Neural progenitor cell (in vitro differentiated cells): ENCODE measurements at regions not wholly inside any gene's neighbourhood (a gene's known extent, or its start where the extent isn't known, plus 50 kb on each side); places are given as distances from the start of the nearest gene placed in this dataset.

ENCODE experiments used
- DNase-seq: peaks from one replicate; pipeline ENCODE4 v3.0.0-alpha.2; 2016; ENCODE audit warnings: low spot score
- H2AFZ ChIP-seq: fragments of 200-600 bp; sonication (generic); replicated peaks from 2 replicates; pipeline ENCODE4 v1.6.1; 2016; ENCODE audit warnings: antibody characterized with exemption
- H3F3A ChIP-seq: fragments of 200-600 bp; sonication (generic); 2 replicates; pipeline ENCODE4 v1.6.1; 2016; ENCODE audit warnings: antibody characterized with exemption, low read depth
- H3K27ac ChIP-seq: fragments of 200-600 bp; sonication (generic); 2 replicates; pipeline ENCODE4 v1.5.1; 2016; ENCODE audit warnings: mild to moderate bottlenecking
- H3K27me3 ChIP-seq: fragments of 200-600 bp; sonication (generic); 2 replicates; pipeline ENCODE4 v1.6.1; 2016; ENCODE audit warnings: mild to moderate bottlenecking, moderate library complexity
- H3K36me3 ChIP-seq: fragments of 200-600 bp; sonication (generic); 2 replicates; pipeline ENCODE4 v1.5.1; 2016
- H3K4me1 ChIP-seq: fragments of 200-600 bp; sonication (generic); 2 replicates; pipeline ENCODE4 v1.6.1; 2016; ENCODE audit warnings: mixed run types
- H3K4me2 ChIP-seq: fragments of 200-600 bp; sonication (generic); 2 replicates; pipeline ENCODE4 v1.6.1; 2016
- H3K4me3 ChIP-seq: fragments of 200-600 bp; sonication (generic); 2 replicates; pipeline ENCODE4 v1.5.1; 2016
- H3K79me2 ChIP-seq: fragments of 200-600 bp; sonication (generic); 2 replicates; pipeline ENCODE4 v1.6.1; 2016; ENCODE audit warnings: low read depth
- H3K9ac ChIP-seq: fragments of 200-600 bp; sonication (generic); 2 replicates; pipeline ENCODE4 v1.6.1; 2016
- H3K9me3 ChIP-seq: fragments of 200-600 bp; sonication (generic); 2 replicates; pipeline ENCODE4 v1.5.1; 2016; ENCODE audit warnings: low read depth
- H4K20me1 ChIP-seq: fragments of 200-600 bp; sonication (generic); 2 replicates; pipeline ENCODE4 v1.6.1; 2016; ENCODE audit warnings: low read depth
- H3K27ac Mint-ChIP-seq: 3 replicates; pipeline ENCODE4 v1.8.0; 2021; ENCODE audit warnings: mixed read lengths
- H3K27me3 Mint-ChIP-seq: 2 replicates; pipeline ENCODE4 v1.8.0; 2022; ENCODE audit warnings: low read depth, mild to moderate bottlenecking, inconsistent platforms, moderate library complexity, mixed read lengths; ENCODE audit not compliant: insufficient read depth
- H3K36me3 Mint-ChIP-seq: 3 replicates; pipeline ENCODE4 v1.8.0; 2021; ENCODE audit warnings: mixed read lengths
- H3K4me1 Mint-ChIP-seq: 3 replicates; pipeline ENCODE4 v1.8.0; 2021; ENCODE audit warnings: mixed read lengths
- H3K4me3 Mint-ChIP-seq: 3 replicates; pipeline ENCODE4 v1.8.0; 2021; ENCODE audit warnings: mild to moderate bottlenecking, moderate library complexity, mixed read lengths
- H3K9me3 Mint-ChIP-seq: 3 replicates; pipeline ENCODE4 v1.8.0; 2020; ENCODE audit warnings: mixed read lengths
- CTCF ChIP-seq: fragments of 200-600 bp; sonication (generic); IDR thresholded peaks from 2 replicates; pipeline ENCODE4 v1.5.1; 2017; ENCODE audit warnings: antibody characterized with exemption, mild to moderate bottlenecking
- EZH2 ChIP-seq: fragments of 200-600 bp; sonication (generic); IDR thresholded peaks from 2 replicates; pipeline ENCODE4 v1.6.1; 2017; ENCODE audit warnings: antibody characterized with exemption, mild to moderate bottlenecking, moderate library complexity
- EZH2phosphoT487 ChIP-seq: fragments of 200-600 bp; sonication (generic); IDR thresholded peaks from 2 replicates; pipeline ENCODE4 v1.6.1; 2017; ENCODE audit warnings: antibody characterized with exemption

GRCh38 chr17:79461041-79461440 is 149.8 kb downstream of the RBFOX3 start:
- no peak for DNase-seq
- H3F3A ChIP-seq: no peaks in the 10 kb centered on the region
- TF ChIP-seq CTCF: no peak
- TF ChIP-seq EZH2phosphoT487: no peak
- no peak for TF ChIP-seq EZH2
- Mint-ChIP-seq H3K9me3 (no peaks in the 10 kb centered on the region), H3K4me3 (no peak overlapping the region), H3K27me3 (peaks cover 4% of the 10 kb centered on the region), H3K4me1 (peaks cover 34% of the 10 kb centered on the region), H3K36me3 (no peaks in the 10 kb centered on the region), H3K27ac (peak overlapping the region; percentile 29)
- H3K27me3 ChIP-seq: no peaks in the 10 kb centered on the region
- no peaks in the 10 kb centered on the region for H3K79me2 ChIP-seq
- H3K9me3 ChIP-seq: no peaks in the 10 kb centered on the region
- H3K4me1 ChIP-seq: no peaks in the 10 kb centered on the region
- H3K36me3 ChIP-seq: no peaks in the 10 kb centered on the region
- H3K27ac ChIP-seq: no peak overlapping the region
- H4K20me1 ChIP-seq: no peaks in the 10 kb centered on the region
- no peak overlapping the region for H3K4me2 ChIP-seq
- no peak overlapping the region for H3K9ac ChIP-seq
- H3K4me3 ChIP-seq: no peak overlapping the region
- no peak overlapping the region for H2AFZ ChIP-seq

- no peak for DNase-seq
- Histone ChIP-seq H3K79me2 (no peaks in the 10 kb centered on the region), H3K4me1 (no peaks in the 10 kb centered on the region), H4K20me1 (no peaks in the 10 kb centered on the region), H3K4me3 (no peak overlapping the region), H3K36me3 (no peaks in the 10 kb centered on the region), H3K27me3 (no peaks in the 10 kb centered on the region), H2AFZ (no peak overlapping the region), H3K4me2 (no peak overlapping the region), H3K9ac (no peak overlapping the region), H3F3A (no peaks in the 10 kb centered on the region), H3K27ac (no peak overlapping the region), H3K9me3 (no peaks in the 10 kb centered on the region)
- Mint-ChIP-seq H3K4me1 (peaks cover 25% of the 10 kb centered on the region), H3K4me3 (no peak overlapping the region), H3K27ac (no peak overlapping the region), H3K9me3 (no peaks in the 10 kb centered on the region), H3K36me3 (no peaks in the 10 kb centered on the region), H3K27me3 (peaks cover 6% of the 10 kb centered on the region)
- no peak for TF ChIP-seq EZH2
- TF ChIP-seq EZH2phosphoT487: no peak
- TF ChIP-seq CTCF: no peak
These were observed 151.0 kb downstream of the RBFOX3 start for GRCh38 chr17:79459846-79460245.

GRCh38 chr17:79459003-79459655 is 151.7 kb downstream of the RBFOX3 start:
- no peak overlapping the region for H3K4me3 ChIP-seq
- no peaks in the 10 kb centered on the region for H3K9me3 ChIP-seq
- no peaks in the 10 kb centered on the region for H3K79me2 ChIP-seq
- H2AFZ ChIP-seq: no peak overlapping the region
- TF ChIP-seq CTCF (no peak), EZH2phosphoT487 (no peak), EZH2 (no peak)
- no peaks in the 10 kb centered on the region for H3K27me3 ChIP-seq
- H3F3A ChIP-seq: no peaks in the 10 kb centered on the region
- no peak overlapping the region for H3K9ac ChIP-seq
- Mint-ChIP-seq H3K27ac (no peak overlapping the region), H3K36me3 (no peaks in the 10 kb centered on the region), H3K4me3 (no peak overlapping the region), H3K4me1 (peaks cover 18% of the 10 kb centered on the region), H3K27me3 (peaks cover 9% of the 10 kb centered on the region), H3K9me3 (no peaks in the 10 kb centered on the region)
- no peak overlapping the region for H3K27ac ChIP-seq
- H3K4me2 ChIP-seq: no peak overlapping the region
- H4K20me1 ChIP-seq: no peaks in the 10 kb centered on the region
- no peaks in the 10 kb centered on the region for H3K4me1 ChIP-seq
- no peaks in the 10 kb centered on the region for H3K36me3 ChIP-seq
- DNase-seq: no peak
